Neural cell (in vitro differentiated cells): ENCODE measurements at regions not wholly inside any gene's neighbourhood (a gene's known extent, or its start where the extent isn't known, plus 50 kb on each side); places are given as distances from the start of the nearest gene placed in this dataset.

Source experiments
- H2AFZ ChIP-seq: fragments of 200-600, 300-800 bp; sonication (generic), shearing (Covaris generic); 2 replicates; pipeline ENCODE4 v1.6.0; 2014; ENCODE audit warnings: low read depth, mild to moderate bottlenecking, antibody characterized with exemption, low read length, moderate library complexity
- H3F3A ChIP-seq: fragments of 200-600 bp; shearing (Covaris generic); 2 replicates; pipeline ENCODE4 v1.6.1; 2016; ENCODE audit warnings: mild to moderate bottlenecking, moderate library complexity, mixed read lengths, antibody characterized with exemption, low read length; ENCODE audit not compliant: insufficient read depth, poor library complexity, severe bottlenecking
- H3K27ac ChIP-seq: fragments of 200-600, 300-800 bp; sonication (generic), shearing (Covaris generic); 2 replicates; pipeline ENCODE4 v1.5.1; 2014; ENCODE audit warnings: mild to moderate bottlenecking, low read length, moderate library complexity
- H3K27me3 ChIP-seq: fragments of 300-800, 200-600 bp; sonication (generic), shearing (Covaris generic); 2 replicates; pipeline ENCODE4 v1.6.0; 2014; ENCODE audit warnings: mild to moderate bottlenecking, low read depth, low read length, moderate library complexity; ENCODE audit not compliant: insufficient read depth
- H3K36me3 ChIP-seq: fragments of 300-800, 200-600 bp; sonication (generic), shearing (Covaris generic); 2 replicates; pipeline ENCODE4 v1.5.1; 2014; ENCODE audit warnings: mild to moderate bottlenecking, antibody characterized with exemption, low read length, moderate library complexity; ENCODE audit not compliant: insufficient read depth
- H3K4me2 ChIP-seq: fragments of 300-800, 200-600 bp; sonication (generic), shearing (Covaris generic); 2 replicates; pipeline ENCODE4 v1.6.0; 2014; ENCODE audit warnings: mild to moderate bottlenecking, low read length
- H3K4me3 ChIP-seq: fragments of 300-800, 200-600 bp; sonication (generic), shearing (Covaris generic); 2 replicates; pipeline ENCODE4 v1.5.1; 2014; ENCODE audit warnings: mild to moderate bottlenecking, low read length, moderate library complexity
- H3K79me2 ChIP-seq: fragments of 200-600 bp; shearing (Covaris generic); replicated peaks from 2 replicates; pipeline ENCODE4 v1.6.0; 2014; ENCODE audit warnings: mild to moderate bottlenecking, low read length, moderate library complexity; ENCODE audit not compliant: insufficient read depth
- H3K9ac ChIP-seq: fragments of 300-800, 200-600 bp; sonication (generic), shearing (Covaris generic); 2 replicates; pipeline ENCODE4 v1.6.1; 2016; ENCODE audit warnings: mild to moderate bottlenecking, low read length, mixed read lengths
- H3K9me2 ChIP-seq: fragments of 200-600 bp; shearing (Covaris generic); 2 replicates; pipeline ENCODE4 v1.6.1; 2016; ENCODE audit warnings: mild to moderate bottlenecking, low read length, mixed read lengths; ENCODE audit not compliant: insufficient read depth
- H3K9me3 ChIP-seq: fragments of 200-600, 300-800 bp; sonication (generic), shearing (Covaris generic); 2 replicates; pipeline ENCODE4 v1.6.1; 2016; ENCODE audit warnings: mild to moderate bottlenecking, mixed run types, low read length, moderate library complexity, mixed read lengths
- H4K20me1 ChIP-seq: fragments of 200-600 bp; shearing (Covaris generic); 2 replicates; pipeline ENCODE4 v1.6.1; 2016; ENCODE audit warnings: mild to moderate bottlenecking, mixed run types; ENCODE audit not compliant: insufficient read depth
- CTCF ChIP-seq: fragments of 450-650 bp; IDR thresholded peaks from 2 replicates; pipeline ENCODE4 v1.5.1; 2014; ENCODE audit warnings: antibody characterized with exemption, mild to moderate bottlenecking, moderate library complexity; ENCODE audit not compliant: poor library complexity, severe bottlenecking
- EP300 ChIP-seq: fragments of 450-650 bp; conservative IDR thresholded peaks from 2 replicates; pipeline ENCODE4 v1.6.1; 2014; ENCODE audit warnings: antibody characterized with exemption, mild to moderate bottlenecking, moderate library complexity; ENCODE audit not compliant: poor library complexity, severe bottlenecking
- EZH2 ChIP-seq: fragments of 200-600, 300-800 bp; shearing (Covaris generic), sonication (generic); IDR thresholded peaks from 2 replicates; pipeline ENCODE4 v1.6.1; 2014; ENCODE audit warnings: antibody characterized with exemption, low read length, borderline replicate concordance, mild to moderate bottlenecking; ENCODE audit not compliant: insufficient read depth, poor library complexity, severe bottlenecking
- MXI1 ChIP-seq: fragments of 450-650 bp; conservative IDR thresholded peaks from 2 replicates; pipeline ENCODE4 v1.6.1; 2014; ENCODE audit warnings: antibody characterized with exemption, mild to moderate bottlenecking; ENCODE audit not compliant: poor library complexity, severe bottlenecking
- POLR2AphosphoS5 ChIP-seq: IDR thresholded peaks from 2 replicates; pipeline ENCODE4 v1.6.1; 2012
- RAD21 ChIP-seq: fragments of 450-650 bp; conservative IDR thresholded peaks from 2 replicates; pipeline ENCODE4 v1.6.1; 2014; ENCODE audit warnings: antibody characterized with exemption, mild to moderate bottlenecking, moderate library complexity
- REST ChIP-seq: IDR thresholded peaks from 2 replicates; pipeline ENCODE4 v1.6.1; 2012; ENCODE audit warnings: borderline replicate concordance
- SMC3 ChIP-seq: fragments of 450-650 bp; conservative IDR thresholded peaks from 2 replicates; pipeline ENCODE4 v1.6.1; 2014; ENCODE audit warnings: antibody characterized with exemption, mild to moderate bottlenecking, moderate library complexity; ENCODE audit not compliant: poor library complexity
- TAF1 ChIP-seq: IDR thresholded peaks from 2 replicates; pipeline ENCODE4 v1.6.1; 2012; ENCODE audit warnings: low read depth

- H4K20me1 ChIP-seq, result no peaks in the 10 kb centered on the region
- H3K79me2 ChIP-seq, result no peaks in the 10 kb centered on the region
- H3K36me3 ChIP-seq, result no peaks in the 10 kb centered on the region
- H3K4me3 ChIP-seq, result no peak overlapping the region
- H3K27me3 ChIP-seq, result no peaks in the 10 kb centered on the region
- no peak overlapping the region for H3K4me2 ChIP-seq
- H2AFZ ChIP-seq, result no peak overlapping the region
- no peak overlapping the region for H3K27ac ChIP-seq
- no peaks in the 10 kb centered on the region for H3F3A ChIP-seq
- TF ChIP-seq MXI1, result no peak
- no peak for TF ChIP-seq SMC3
- no peaks in the 10 kb centered on the region for H3K9me2 ChIP-seq
- H3K9ac ChIP-seq, result no peak overlapping the region
- H3K9me3 ChIP-seq, result no peaks in the 10 kb centered on the region
These were observed 84.5 kb upstream of the NKX1-1 start for GRCh38 chr4:1490654-1491327.

DNA sequence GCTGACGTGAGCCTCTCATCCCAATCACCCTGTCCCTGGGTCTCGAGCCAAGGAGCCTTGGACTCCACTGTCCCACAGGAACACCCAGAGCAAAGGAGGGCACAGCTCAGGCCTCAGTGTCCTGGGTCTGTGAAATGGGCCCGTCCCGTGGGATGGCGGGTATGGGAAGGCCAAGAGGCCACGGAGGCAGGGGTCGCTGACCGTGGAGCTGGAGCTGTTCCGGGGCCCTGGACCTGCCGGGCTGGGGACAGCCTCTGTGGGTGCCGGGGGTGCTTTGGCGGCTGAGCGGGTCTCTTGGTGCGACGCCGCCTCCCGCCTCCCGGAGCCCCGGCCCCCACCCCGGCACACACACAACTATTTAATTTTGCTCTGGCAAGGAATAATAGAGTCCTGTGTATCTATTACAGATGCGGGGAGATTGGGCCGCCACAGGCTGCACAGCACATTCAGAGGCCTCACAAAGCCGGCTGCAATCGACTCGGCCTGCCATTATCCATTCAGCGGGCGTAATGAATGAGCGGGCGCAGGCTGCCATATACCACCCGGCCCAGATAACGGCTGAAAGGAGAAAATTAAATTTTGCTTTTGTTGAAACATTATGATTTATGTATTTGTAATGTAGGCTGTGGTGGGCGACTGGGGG is 83.9 kb upstream of the NKX1-1 start:
- no peak for TF ChIP-seq REST
- no peak for TF ChIP-seq SMC3
- no peak for TF ChIP-seq TAF1
- no peak for TF ChIP-seq EZH2
- no peak for TF ChIP-seq CTCF
- TF ChIP-seq RAD21, result no peak
- TF ChIP-seq POLR2AphosphoS5, result no peak
- no peak for TF ChIP-seq MXI1
- TF ChIP-seq EP300, result no peak
- Histone ChIP-seq H3K4me2 (no peak overlapping the region), H2AFZ (no peak overlapping the region), H3K9me3 (no peaks in the 10 kb centered on the region), H3K79me2 (no peaks in the 10 kb centered on the region), H3K9me2 (no peaks in the 10 kb centered on the region), H3F3A (no peaks in the 10 kb centered on the region), H3K27ac (no peak overlapping the region), H3K4me3 (no peak overlapping the region), H3K36me3 (no peaks in the 10 kb centered on the region), H3K9ac (no peak overlapping the region), H4K20me1 (no peaks in the 10 kb centered on the region), H3K27me3 (no peaks in the 10 kb centered on the region)
